SK-N-SH (cell line): ENCODE measurements at regions not wholly inside any gene's neighbourhood (a gene's known extent, or its start where the extent isn't known, plus 50 kb on each side); places are given as distances from the start of the nearest gene placed in this dataset.

Experiments used
- REST ChIP-seq: IDR thresholded peaks from 2 replicates; pipeline ENCODE4 v1.6.1; 2012; ENCODE audit warnings: mild to moderate bottlenecking, low read depth, low read length, moderate library complexity
- TEAD4 ChIP-seq: IDR thresholded peaks from 2 replicates; pipeline ENCODE4 v1.4.0; 2012; ENCODE audit warnings: mild to moderate bottlenecking, borderline replicate concordance; ENCODE audit not compliant: insufficient read depth
- TF ChIP-seq, protein P1 (sequence below): fragments of 200-600 bp; sonication (generic); IDR thresholded peaks from 2 replicates; pipeline ENCODE4 v1.6.1; 2017; ENCODE audit warnings: antibody characterized with exemption, mild to moderate bottlenecking, moderate library complexity

DNA sequence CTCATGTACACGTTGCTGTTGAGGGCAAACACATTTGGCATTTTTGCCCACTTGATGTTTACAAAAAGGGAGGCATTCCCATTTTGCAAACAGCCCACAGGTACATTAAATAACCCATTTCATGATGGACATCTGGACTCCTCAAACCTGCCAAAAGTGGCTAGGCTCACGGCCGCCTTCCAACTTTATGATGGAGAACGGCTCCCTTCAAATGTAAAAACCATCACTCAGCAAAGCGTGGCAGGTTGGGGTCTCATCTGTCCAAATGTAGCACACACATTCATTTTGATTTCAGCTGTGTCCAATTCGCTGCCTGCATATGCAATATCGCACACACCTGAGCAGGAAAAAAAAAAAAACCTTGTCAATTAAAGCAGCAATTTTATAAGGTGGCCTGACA is 417.8 kb downstream of the TMEM114 start:
- TF ChIP-seq TEAD4 (no peak), REST (no peak)
- TF ChIP-seq, protein P1, sequence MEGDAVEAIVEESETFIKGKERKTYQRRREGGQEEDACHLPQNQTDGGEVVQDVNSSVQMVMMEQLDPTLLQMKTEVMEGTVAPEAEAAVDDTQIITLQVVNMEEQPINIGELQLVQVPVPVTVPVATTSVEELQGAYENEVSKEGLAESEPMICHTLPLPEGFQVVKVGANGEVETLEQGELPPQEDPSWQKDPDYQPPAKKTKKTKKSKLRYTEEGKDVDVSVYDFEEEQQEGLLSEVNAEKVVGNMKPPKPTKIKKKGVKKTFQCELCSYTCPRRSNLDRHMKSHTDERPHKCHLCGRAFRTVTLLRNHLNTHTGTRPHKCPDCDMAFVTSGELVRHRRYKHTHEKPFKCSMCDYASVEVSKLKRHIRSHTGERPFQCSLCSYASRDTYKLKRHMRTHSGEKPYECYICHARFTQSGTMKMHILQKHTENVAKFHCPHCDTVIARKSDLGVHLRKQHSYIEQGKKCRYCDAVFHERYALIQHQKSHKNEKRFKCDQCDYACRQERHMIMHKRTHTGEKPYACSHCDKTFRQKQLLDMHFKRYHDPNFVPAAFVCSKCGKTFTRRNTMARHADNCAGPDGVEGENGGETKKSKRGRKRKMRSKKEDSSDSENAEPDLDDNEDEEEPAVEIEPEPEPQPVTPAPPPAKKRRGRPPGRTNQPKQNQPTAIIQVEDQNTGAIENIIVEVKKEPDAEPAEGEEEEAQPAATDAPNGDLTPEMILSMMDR: no peak
